Vagina (tissue), 2 donors: ENCODE measurements at regions not wholly inside any gene's neighbourhood (a gene's known extent, or its start where the extent isn't known, plus 50 kb on each side); places are given as distances from the start of the nearest gene placed in this dataset.

Source experiments
- POLR2A ChIP-seq, 2 donors: fragments of 450-650 bp; IDR thresholded peaks; one replicate each; pipeline ENCODE4 v1.6.1; 2017; ENCODE audit warnings: antibody characterized with exemption in 2 of 2, mild to moderate bottlenecking in 2 of 2, moderate library complexity in 2 of 2
- POLR2AphosphoS5 ChIP-seq, 2 donors: sonication (generic); formaldehyde crosslinking; IDR thresholded peaks; one replicate each; pipeline ENCODE4 v1.9.0; 2017; ENCODE audit warnings: antibody characterized with exemption in 2 of 2, mild to moderate bottlenecking in 2 of 2, low read depth in 1 of 2; ENCODE audit not compliant: insufficient read depth in 1 of 2
- TF ChIP-seq, protein P1 (sequence below), 3 experiments: fragments of 450-650 bp in 2 of 3; fragments of 200-600 bp in 1 of 3; sonication (generic) in 1 of 3; IDR thresholded peaks; one replicate each; pipeline ENCODE4 v1.5.1; 2017 to 2019; ENCODE audit warnings: antibody characterized with exemption in 3 of 3, mild to moderate bottlenecking in 2 of 3, moderate library complexity in 2 of 3

DNA sequence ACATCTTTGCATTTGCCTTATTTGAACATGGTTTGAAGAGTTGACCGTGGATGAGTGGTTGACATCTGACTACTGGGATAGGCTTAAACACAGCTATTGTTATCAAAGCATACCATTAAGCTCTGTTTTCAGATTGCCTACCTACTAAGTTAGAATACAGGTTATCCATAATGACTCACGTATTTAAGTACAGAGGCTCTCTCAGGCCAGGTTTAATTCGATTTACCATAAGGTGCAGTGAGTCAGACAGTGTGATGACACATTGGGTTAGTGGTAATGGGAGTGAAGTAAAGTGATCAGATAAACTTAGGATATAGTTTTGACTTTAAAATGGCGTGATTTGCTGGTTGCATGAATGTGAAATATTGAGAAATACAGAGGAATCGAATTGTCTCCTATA is 732.0 kb upstream of the CTNND2 start:
- TF ChIP-seq, protein P1, sequence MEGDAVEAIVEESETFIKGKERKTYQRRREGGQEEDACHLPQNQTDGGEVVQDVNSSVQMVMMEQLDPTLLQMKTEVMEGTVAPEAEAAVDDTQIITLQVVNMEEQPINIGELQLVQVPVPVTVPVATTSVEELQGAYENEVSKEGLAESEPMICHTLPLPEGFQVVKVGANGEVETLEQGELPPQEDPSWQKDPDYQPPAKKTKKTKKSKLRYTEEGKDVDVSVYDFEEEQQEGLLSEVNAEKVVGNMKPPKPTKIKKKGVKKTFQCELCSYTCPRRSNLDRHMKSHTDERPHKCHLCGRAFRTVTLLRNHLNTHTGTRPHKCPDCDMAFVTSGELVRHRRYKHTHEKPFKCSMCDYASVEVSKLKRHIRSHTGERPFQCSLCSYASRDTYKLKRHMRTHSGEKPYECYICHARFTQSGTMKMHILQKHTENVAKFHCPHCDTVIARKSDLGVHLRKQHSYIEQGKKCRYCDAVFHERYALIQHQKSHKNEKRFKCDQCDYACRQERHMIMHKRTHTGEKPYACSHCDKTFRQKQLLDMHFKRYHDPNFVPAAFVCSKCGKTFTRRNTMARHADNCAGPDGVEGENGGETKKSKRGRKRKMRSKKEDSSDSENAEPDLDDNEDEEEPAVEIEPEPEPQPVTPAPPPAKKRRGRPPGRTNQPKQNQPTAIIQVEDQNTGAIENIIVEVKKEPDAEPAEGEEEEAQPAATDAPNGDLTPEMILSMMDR (IDR thresholded peaks at IDR 0.05), result no peak
- no peak for TF ChIP-seq POLR2A (IDR thresholded peaks at IDR 0.05)
- no peak for TF ChIP-seq POLR2AphosphoS5 (IDR thresholded peaks at IDR 0.05; ENCODE audit: insufficient read depth in 1 of 2, low read depth in 1 of 2)
